ENCODE measurements at regions not wholly inside any gene's neighbourhood (a gene's known extent, or its start where the extent isn't known, plus 50 kb on each side); places are given as distances from the start of the nearest gene placed in this dataset.

- Mint-ChIP-seq H3K4me1 (ENCODE audit: low read depth, unreplicated experiment) (peaks cover 9% of the 10 kb centered on the region), H3K4me3 (ENCODE audit: unreplicated experiment) (no peak overlapping the region), H3K36me3 (ENCODE audit: low read depth, unreplicated experiment) (no peaks in the 10 kb centered on the region), H3K9me3 (ENCODE audit: unreplicated experiment) (no peaks in the 10 kb centered on the region), H3K27me3 (ENCODE audit: low read depth, unreplicated experiment) (no peaks in the 10 kb centered on the region), H3K27ac (ENCODE audit: unreplicated experiment) (peak overlapping the region; percentile 49)
- Histone ChIP-seq H3K27me3 (ENCODE audit: insufficient read depth, low read length) (no peaks in the 10 kb centered on the region), H3K36me3 (ENCODE audit: insufficient read depth, low read length) (no peaks in the 10 kb centered on the region), H2AFZ (ENCODE audit: low read depth, low read length) (no peak overlapping the region), H3K79me2 (ENCODE audit: insufficient read depth, low read length) (no peaks in the 10 kb centered on the region), H3K9me3 (ENCODE audit: insufficient read depth, low read depth, low read length) (no peaks in the 10 kb centered on the region), H3K4me3 (ENCODE audit: insufficient read depth, low read depth, low read length) (no peak overlapping the region), H3K9ac (ENCODE audit: low read length) (no peak overlapping the region), H3K4me2 (ENCODE audit: low read length) (peak overlapping the region; percentile 2), H3K4me1 (ENCODE audit: insufficient read depth, low read length) (no peaks in the 10 kb centered on the region), H3K27ac (ENCODE audit: low read depth, low read length) (no peak overlapping the region), H4K20me1 (ENCODE audit: insufficient read depth, low read length) (no peaks in the 10 kb centered on the region)
- DNase-seq (ENCODE audit: low read depth) (peak; percentile 15), FAIRE-seq (no peak)
- TF ChIP-seq CTCF (IDR thresholded peaks at IDR 0.05; ENCODE audit: insufficient read depth, low read depth, low read length): no peak
Measured at GRCh38 chr3:59388555-59389270, 338.9 kb upstream of the CFAP20DC start.

- H4K20me1 ChIP-seq (ENCODE audit: insufficient read depth, low read length): no peaks in the 10 kb centered on the region
- H3K79me2 ChIP-seq (ENCODE audit: insufficient read depth, low read length): no peaks in the 10 kb centered on the region
- no peaks in the 10 kb centered on the region for H3K36me3 ChIP-seq (ENCODE audit: insufficient read depth, low read length)
- no peaks in the 10 kb centered on the region for H3K9me3 ChIP-seq (ENCODE audit: insufficient read depth, low read depth, low read length)
- H3K4me3 ChIP-seq (ENCODE audit: insufficient read depth, low read depth, low read length): no peak overlapping the region
- no peaks in the 10 kb centered on the region for H3K36me3 Mint-ChIP-seq (ENCODE audit: low read depth, unreplicated experiment)
- no peak overlapping the region for H3K4me3 Mint-ChIP-seq (ENCODE audit: unreplicated experiment)
- H3K27me3 Mint-ChIP-seq (ENCODE audit: low read depth, unreplicated experiment): peaks cover 3% of the 10 kb centered on the region
- DNase-seq (ENCODE audit: low read depth) (no peak), FAIRE-seq (no peak)
- TF ChIP-seq EZH2 (IDR thresholded peaks at IDR 0.05; ENCODE audit: insufficient read depth, low read length): no peak
- no peak for TF ChIP-seq CTCF (IDR thresholded peaks at IDR 0.05; ENCODE audit: insufficient read depth, low read depth, low read length)
- peak overlapping the region; percentile 20 for H3K27ac Mint-ChIP-seq (ENCODE audit: unreplicated experiment)
- H2AFZ ChIP-seq (ENCODE audit: low read depth, low read length): no peak overlapping the region
- H3K4me1 Mint-ChIP-seq (ENCODE audit: low read depth, unreplicated experiment): peaks cover 9% of the 10 kb centered on the region
- H3K4me1 ChIP-seq (ENCODE audit: insufficient read depth, low read length): no peaks in the 10 kb centered on the region
- no peaks in the 10 kb centered on the region for H3K27me3 ChIP-seq (ENCODE audit: insufficient read depth, low read length)
- no peak overlapping the region for H3K4me2 ChIP-seq (ENCODE audit: low read length)
- H3K9ac ChIP-seq (ENCODE audit: low read length): no peak overlapping the region
- H3K27ac ChIP-seq (ENCODE audit: low read depth, low read length): no peak overlapping the region
- H3K9me3 Mint-ChIP-seq (ENCODE audit: unreplicated experiment): no peaks in the 10 kb centered on the region
Measured at GRCh38 chr3:59386165-59386564, 336.3 kb upstream of the CFAP20DC start.

- Histone ChIP-seq H3K4me3 (ENCODE audit: insufficient read depth, low read depth, low read length) (no peak overlapping the region), H3K9me3 (ENCODE audit: insufficient read depth, low read depth, low read length) (no peaks in the 10 kb centered on the region), H3K4me1 (ENCODE audit: insufficient read depth, low read length) (no peaks in the 10 kb centered on the region), H3K79me2 (ENCODE audit: insufficient read depth, low read length) (no peaks in the 10 kb centered on the region), H3K36me3 (ENCODE audit: insufficient read depth, low read length) (no peaks in the 10 kb centered on the region), H3K9ac (ENCODE audit: low read length) (no peak overlapping the region), H4K20me1 (ENCODE audit: insufficient read depth, low read length) (no peaks in the 10 kb centered on the region), H2AFZ (ENCODE audit: low read depth, low read length) (no peak overlapping the region), H3K27me3 (ENCODE audit: insufficient read depth, low read length) (no peaks in the 10 kb centered on the region), H3K27ac (ENCODE audit: low read depth, low read length) (no peak overlapping the region), H3K4me2 (ENCODE audit: low read length) (no peak overlapping the region)
- H3K27me3 Mint-ChIP-seq (ENCODE audit: low read depth, unreplicated experiment): peaks cover 3% of the 10 kb centered on the region
- FAIRE-seq (no peak), DNase-seq (ENCODE audit: low read depth) (no peak)
- H3K4me1 Mint-ChIP-seq (ENCODE audit: low read depth, unreplicated experiment): peaks cover 9% of the 10 kb centered on the region
- H3K4me3 Mint-ChIP-seq (ENCODE audit: unreplicated experiment): no peak overlapping the region
- TF ChIP-seq CTCF (IDR thresholded peaks at IDR 0.05; ENCODE audit: insufficient read depth, low read depth, low read length) (no peak), EZH2 (IDR thresholded peaks at IDR 0.05; ENCODE audit: insufficient read depth, low read length) (no peak)
- no peak overlapping the region for H3K27ac Mint-ChIP-seq (ENCODE audit: unreplicated experiment)
- no peaks in the 10 kb centered on the region for H3K36me3 Mint-ChIP-seq (ENCODE audit: low read depth, unreplicated experiment)
- H3K9me3 Mint-ChIP-seq (ENCODE audit: unreplicated experiment): no peaks in the 10 kb centered on the region
Measured at GRCh38 chr3:59385547-59385946, 335.7 kb upstream of the CFAP20DC start.
